ENCODE measurements at regions not wholly inside any gene's neighbourhood (a gene's known extent, or its start where the extent isn't known, plus 50 kb on each side); places are given as distances from the start of the nearest gene placed in this dataset.

- TF ChIP-seq BCL6B (tag by site-specific recombination; IDR thresholded peaks at IDR 0.05): no peak
Measured at GRCh38 chr13:104015646-104016396, 949.6 kb upstream of the SLC10A2 start (continued).

GRCh38 chr13:104014803-104015645 lies 948.8 kb upstream of the SLC10A2 start:
- TF ChIP-seq GFI1B (tag by site-specific recombination; IDR thresholded peaks at IDR 0.05) (no peak), YY1 (tag by site-specific recombination; IDR thresholded peaks at IDR 0.05) (no peak), FEZF1 (tag by site-specific recombination; IDR thresholded peaks at IDR 0.05) (no peak), TRIM28 (IDR thresholded peaks at IDR 0.05; ENCODE audit: borderline replicate concordance, low read length) (no peak), SCRT1 (tag by site-specific recombination; IDR thresholded peaks at IDR 0.05; ENCODE audit: borderline replicate concordance) (no peak), GLIS1 (tag by site-specific recombination; IDR thresholded peaks at IDR 0.05) (no peak), SP2 (tag by site-specific recombination; IDR thresholded peaks at IDR 0.05) (no peak), ZBTB10 (tag by site-specific recombination; IDR thresholded peaks at IDR 0.05) (no peak), ZNF48 (tag by site-specific recombination; IDR thresholded peaks at IDR 0.05) (no peak), ZNF18 (tag by site-specific recombination; IDR thresholded peaks at IDR 0.05) (no peak)
- Histone ChIP-seq H3K4me3 (ENCODE audit: low read depth, low read length) (no peak overlapping the region), H3K36me3 (ENCODE audit: control insufficient read depth in 2 of 2, insufficient read depth in 1 of 2, low read length in 2 of 2) (no peaks in the 10 kb centered on the region), H3K27ac (ENCODE audit: extremely low read depth, low read depth, low read length) (no peak overlapping the region), H3K4me1 (ENCODE audit: control insufficient read depth, insufficient read depth, low read length) (no peaks in the 10 kb centered on the region; the same call in 1 of the 2 replicates), H3K9me3 (ENCODE audit: control insufficient read depth, insufficient read depth, low read depth, low read length) (no peaks in the 10 kb centered on the region)
- CTCF ChIA-PET: no interaction called here
- POLR2A ChIA-PET: no interaction called here

GRCh38 chr13:104011505-104012241 lies 945.5 kb upstream of the SLC10A2 start:
- Histone ChIP-seq H3K36me3 (ENCODE audit: control insufficient read depth in 2 of 2, insufficient read depth in 1 of 2, low read length in 2 of 2) (no peaks in the 10 kb centered on the region), H3K4me3 (ENCODE audit: low read depth, low read length) (peak overlapping the region; percentile 12), H3K4me1 (ENCODE audit: control insufficient read depth, insufficient read depth, low read length) (peaks cover 5% of the 10 kb centered on the region), H3K9me3 (ENCODE audit: control insufficient read depth, insufficient read depth, low read depth, low read length) (no peaks in the 10 kb centered on the region), H3K27ac (ENCODE audit: extremely low read depth, low read depth, low read length) (peak overlapping the region; percentile 28; the same call in 1 of the 2 replicates)
- TF ChIP-seq ZNF660 (tag by site-specific recombination; IDR thresholded peaks at IDR 0.05): no peak
- no peak for TF ChIP-seq ZNF837 (tag by site-specific recombination; IDR thresholded peaks at IDR 0.05)
- TF ChIP-seq ZNF266 (tag by site-specific recombination; IDR thresholded peaks at IDR 0.05; ENCODE audit: low read depth): no peak
- no peak for TF ChIP-seq ZNF558 (tag by site-specific recombination; IDR thresholded peaks at IDR 0.05)
- no peak for TF ChIP-seq ZNF513 (tag by site-specific recombination; IDR thresholded peaks at IDR 0.05)
- TF ChIP-seq ZNF555 (tag by site-specific recombination; conservative IDR thresholded peaks at IDR 0.05): no peak
- TF ChIP-seq ZNF639 (tag by site-specific recombination; IDR thresholded peaks at IDR 0.05): no peak
- CTCF ChIA-PET: no interaction called here
- POLR2A ChIA-PET: no interaction called here
